HCT116 (cell line): ENCODE measurements at regions not wholly inside any gene's neighbourhood (a gene's known extent, or its start where the extent isn't known, plus 50 kb on each side); places are given as distances from the start of the nearest gene placed in this dataset.

Source experiments
- ATAC-seq: fragments of 200-7000 bp; cut with Tn5 transposase; 2 replicates; pipeline ENCODE4 v1.9.1; 2020; ENCODE audit warnings: mild to moderate bottlenecking, moderate library complexity
- BruUV-seq: library from RNA; stranded (reverse); fragments of 400-500 nt; replicated peaks from 2 replicates; lab custom pipeline; 2021; lab: Mats Ljungman, UMichigan
- CTCF ChIA-PET: fragments of 300-600 bp; sonication (Branson Sonifier 250); formaldehyde crosslinking; loops from one replicate; lab custom pipeline; 2021; ENCODE audit warnings: antibody characterized with exemption; lab: Charles Lee
- POLR2A ChIA-PET: fragments of 300-600, 350-600 bp; sonication (Branson Sonifier 250); formaldehyde crosslinking; loops from one replicate; lab custom pipeline; 2021; ENCODE audit warnings: antibody characterized with exemption; lab: Charles Lee
- RAD21 ChIA-PET, 2 experiments: fragments of 300-600 bp; sonication (Branson Sonifier 250); formaldehyde crosslinking; loops; one replicate each; lab custom pipeline; 2023; ENCODE audit warnings: low total read pairs in 2 of 2; ENCODE audit not compliant: uncharacterized antibody in 2 of 2, unreplicated experiment in 2 of 2, low non-redundant PET in 1 of 2; lab: Charles Lee
- DNase-seq: peaks from one replicate; pipeline ENCODE4 v3.0.0-alpha.2; 2010; ENCODE audit warnings: low read depth, low spot score
- H2AFZ ChIP-seq: fragments of 200-600 bp; shearing (Covaris generic), sonication (generic); 2 replicates; pipeline ENCODE4 v1.6.1; 2017; ENCODE audit warnings: low read depth, mixed run types, mixed read lengths, antibody characterized with exemption, low read length; ENCODE audit not compliant: poor library complexity, severe bottlenecking
- H3K27ac ChIP-seq: 2 replicates; pipeline ENCODE4 v1.5.1; 2012; ENCODE audit warnings: low read depth, low read length
- H3K27me3 ChIP-seq: fragments of 200-600 bp; sonication (generic); 2 replicates; pipeline ENCODE4 v1.6.1; 2016; ENCODE audit warnings: mixed run types, low read length, mixed read lengths; ENCODE audit not compliant: insufficient read depth
- H3K36me3 ChIP-seq, 2 experiments: fragments of 200-500 bp in 1 of 2; fragments of 200-600 bp in 1 of 2; sonication (Bioruptor generic) in 1 of 2; sonication (generic) in 1 of 2; 2 replicates each; pipeline versions ENCODE4 v1.5.1 to v1.6.1; 2014 to 2016; ENCODE audit warnings: low read length in 2 of 2, inconsistent platforms in 1 of 2, mixed read lengths in 1 of 2, mixed run types in 1 of 2; ENCODE audit not compliant: insufficient read depth in 2 of 2, control insufficient read depth in 1 of 2
- H3K4me1 ChIP-seq, 2 experiments: fragments of 200-600 bp in 1 of 2; sonication (generic) in 1 of 2; 2 replicates each; pipeline versions ENCODE4 v1.5.1 to v1.6.1; 2012 to 2017; ENCODE audit warnings: low read length in 2 of 2, inconsistent platforms in 1 of 2, mild to moderate bottlenecking in 1 of 2, mixed read lengths in 1 of 2, mixed run types in 1 of 2, moderate library complexity in 1 of 2; ENCODE audit not compliant: insufficient read depth in 2 of 2, control insufficient read depth in 1 of 2
- H3K4me2 ChIP-seq: fragments of 200-600 bp; sonication (generic); 2 replicates; pipeline ENCODE4 v1.6.1; 2017; ENCODE audit warnings: mixed run types, low read length, mixed read lengths
- H3K4me3 ChIP-seq, 2 experiments: fragments of 200-600 bp in 1 of 2; sonication (generic) in 1 of 2; replicated peaks in 1 of 2; 2 replicates each; pipeline ENCODE4 v1.5.1; 2011 to 2016; ENCODE audit warnings: low read length in 2 of 2, control low read depth in 1 of 2, low read depth in 1 of 2, mild to moderate bottlenecking in 1 of 2, mixed read lengths in 1 of 2, mixed run types in 1 of 2
- H3K79me2 ChIP-seq: fragments of 200-600 bp; sonication (generic); 2 replicates; pipeline ENCODE4 v1.6.1; 2017; ENCODE audit warnings: mild to moderate bottlenecking, mixed run types, low read length, moderate library complexity, mixed read lengths; ENCODE audit not compliant: insufficient read depth
- H3K9ac ChIP-seq: fragments of 200-600 bp; sonication (generic); 2 replicates; pipeline ENCODE4 v1.6.1; 2016; ENCODE audit warnings: low read length, mixed read lengths
- H3K9me2 ChIP-seq: fragments of 200-600 bp; sonication (generic), shearing (Covaris generic); 2 replicates; pipeline ENCODE4 v1.6.1; 2017; ENCODE audit warnings: mixed run types, mild to moderate bottlenecking, moderate library complexity; ENCODE audit not compliant: insufficient read depth
- H3K9me3 ChIP-seq, 2 experiments: fragments of 200-500 bp in 1 of 2; fragments of 200-600 bp in 1 of 2; sonication (Bioruptor generic) in 1 of 2; sonication (generic) in 1 of 2; 2 replicates each; pipeline ENCODE4 v1.6.1; 2014 to 2017; ENCODE audit warnings: low read length in 2 of 2, mixed read lengths in 2 of 2, inconsistent platforms in 1 of 2, low read depth in 1 of 2, mild to moderate bottlenecking in 1 of 2, mixed run types in 1 of 2, moderate library complexity in 1 of 2; ENCODE audit not compliant: control insufficient read depth in 1 of 2, insufficient read depth in 1 of 2
- H4K20me1 ChIP-seq: fragments of 200-600 bp; sonication (generic), shearing (Covaris generic); 2 replicates; pipeline ENCODE4 v1.6.1; 2017; ENCODE audit warnings: mixed run types, mild to moderate bottlenecking, moderate library complexity; ENCODE audit not compliant: insufficient read depth
- CBX3 ChIP-seq: IDR thresholded peaks from 2 replicates; pipeline ENCODE4 v1.6.1; 2012; ENCODE audit warnings: low read depth
- FOSL1 ChIP-seq: IDR thresholded peaks from 2 replicates; pipeline ENCODE4 v1.6.1; 2012; ENCODE audit warnings: low read depth
- JUND ChIP-seq: IDR thresholded peaks from 2 replicates; pipeline ENCODE4 v1.6.1; 2012
- POLR2AphosphoS5 ChIP-seq: IDR thresholded peaks from 2 replicates; pipeline ENCODE4 v1.6.1; 2011; ENCODE audit warnings: mild to moderate bottlenecking, low read depth, low read length, moderate library complexity
- SRF ChIP-seq: IDR thresholded peaks from 2 replicates; pipeline ENCODE4 v1.6.1; 2012; ENCODE audit warnings: low read depth
- TCF7L2 ChIP-seq: IDR thresholded peaks from 2 replicates; pipeline ENCODE4 v1.7.0; 2011; ENCODE audit warnings: borderline replicate concordance, inconsistent platforms; ENCODE audit not compliant: insufficient read depth, insufficient read length; ENCODE audit errors: extremely low read depth
- ZNF274 ChIP-seq: fragments of 200-500 bp; sonication (Bioruptor generic); IDR thresholded peaks from 2 replicates; pipeline ENCODE4 v1.6.1; 2014; ENCODE audit warnings: mild to moderate bottlenecking, low read depth, low read length, inconsistent platforms
- intact Hi-C: fragments of 100-400 bp; cut with micrococcal nuclease; formaldehyde crosslinking; loops from 2 replicates; pipeline ENCODE4 v1.10.0; 2022
- TF ChIP-seq, protein P1 (sequence below): IDR thresholded peaks from 2 replicates; pipeline ENCODE4 v1.6.1; 2012; ENCODE audit warnings: low read depth

DNA sequence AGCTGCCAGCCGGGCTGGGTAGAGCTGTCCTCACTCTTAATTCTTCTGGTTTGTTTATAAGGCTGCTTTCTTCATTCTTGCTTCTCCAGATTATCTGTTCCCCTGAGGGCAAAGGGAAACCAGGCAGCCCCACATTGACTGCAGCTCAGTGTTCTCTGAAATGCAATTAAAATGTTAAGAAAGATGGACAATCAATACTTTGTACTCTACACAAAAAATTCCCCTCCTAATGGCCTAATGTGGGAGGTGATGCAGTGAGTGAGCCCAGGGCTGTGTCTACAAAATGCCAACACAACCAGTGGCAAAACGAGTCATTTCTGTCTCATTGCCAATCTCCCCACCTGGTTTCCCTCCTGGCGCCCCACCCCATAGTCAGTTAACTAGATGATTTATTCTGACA, 541.7 kb upstream of the RAB6C start:
- peaks cover 4% of the 10 kb centered on the region for H3K79me2 ChIP-seq
- POLR2A ChIA-PET, result no interaction called here
- no peak for ATAC-seq

More for the DNA sequence above, 541.7 kb upstream of the RAB6C start:
- Histone ChIP-seq H3K9me3 (no peaks in the 10 kb centered on the region), H2AFZ (no peak overlapping the region), H3K27me3 (peaks cover 19% of the 10 kb centered on the region; the same call in 1 of the 2 replicates), H3K4me3 (no peak overlapping the region), H3K4me1 (peaks cover 0 to 5% of the 10 kb centered on the region in 2 experiments; a peak in 1 of 4 replicates), H3K27ac (no peak overlapping the region), H3K9me2 (no peaks in the 10 kb centered on the region), H3K4me2 (no peak overlapping the region), H3K9ac (no peak overlapping the region), H4K20me1 (no peaks in the 10 kb centered on the region), H3K36me3 (no peaks in the 10 kb centered on the region)
- BruUV-seq, result no TSS peak
- TF ChIP-seq FOSL1 (no peak), JUND (no peak), ZNF274 (no peak), CBX3 (no peak), SRF (no peak), POLR2AphosphoS5 (no peak), TCF7L2 (no peak)
- TF ChIP-seq, protein P1, sequence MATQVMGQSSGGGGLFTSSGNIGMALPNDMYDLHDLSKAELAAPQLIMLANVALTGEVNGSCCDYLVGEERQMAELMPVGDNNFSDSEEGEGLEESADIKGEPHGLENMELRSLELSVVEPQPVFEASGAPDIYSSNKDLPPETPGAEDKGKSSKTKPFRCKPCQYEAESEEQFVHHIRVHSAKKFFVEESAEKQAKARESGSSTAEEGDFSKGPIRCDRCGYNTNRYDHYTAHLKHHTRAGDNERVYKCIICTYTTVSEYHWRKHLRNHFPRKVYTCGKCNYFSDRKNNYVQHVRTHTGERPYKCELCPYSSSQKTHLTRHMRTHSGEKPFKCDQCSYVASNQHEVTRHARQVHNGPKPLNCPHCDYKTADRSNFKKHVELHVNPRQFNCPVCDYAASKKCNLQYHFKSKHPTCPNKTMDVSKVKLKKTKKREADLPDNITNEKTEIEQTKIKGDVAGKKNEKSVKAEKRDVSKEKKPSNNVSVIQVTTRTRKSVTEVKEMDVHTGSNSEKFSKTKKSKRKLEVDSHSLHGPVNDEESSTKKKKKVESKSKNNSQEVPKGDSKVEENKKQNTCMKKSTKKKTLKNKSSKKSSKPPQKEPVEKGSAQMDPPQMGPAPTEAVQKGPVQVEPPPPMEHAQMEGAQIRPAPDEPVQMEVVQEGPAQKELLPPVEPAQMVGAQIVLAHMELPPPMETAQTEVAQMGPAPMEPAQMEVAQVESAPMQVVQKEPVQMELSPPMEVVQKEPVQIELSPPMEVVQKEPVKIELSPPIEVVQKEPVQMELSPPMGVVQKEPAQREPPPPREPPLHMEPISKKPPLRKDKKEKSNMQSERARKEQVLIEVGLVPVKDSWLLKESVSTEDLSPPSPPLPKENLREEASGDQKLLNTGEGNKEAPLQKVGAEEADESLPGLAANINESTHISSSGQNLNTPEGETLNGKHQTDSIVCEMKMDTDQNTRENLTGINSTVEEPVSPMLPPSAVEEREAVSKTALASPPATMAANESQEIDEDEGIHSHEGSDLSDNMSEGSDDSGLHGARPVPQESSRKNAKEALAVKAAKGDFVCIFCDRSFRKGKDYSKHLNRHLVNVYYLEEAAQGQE, result no peak
- intact Hi-C loops, result no loop called here
- CTCF ChIA-PET, result no interaction called here
- RAD21 ChIA-PET, result no interaction called here
- DNase-seq, result no peak
